ENCODE measurements at regions not wholly inside any gene's neighbourhood (a gene's known extent, or its start where the extent isn't known, plus 50 kb on each side); places are given as distances from the start of the nearest gene placed in this dataset.

DNA sequence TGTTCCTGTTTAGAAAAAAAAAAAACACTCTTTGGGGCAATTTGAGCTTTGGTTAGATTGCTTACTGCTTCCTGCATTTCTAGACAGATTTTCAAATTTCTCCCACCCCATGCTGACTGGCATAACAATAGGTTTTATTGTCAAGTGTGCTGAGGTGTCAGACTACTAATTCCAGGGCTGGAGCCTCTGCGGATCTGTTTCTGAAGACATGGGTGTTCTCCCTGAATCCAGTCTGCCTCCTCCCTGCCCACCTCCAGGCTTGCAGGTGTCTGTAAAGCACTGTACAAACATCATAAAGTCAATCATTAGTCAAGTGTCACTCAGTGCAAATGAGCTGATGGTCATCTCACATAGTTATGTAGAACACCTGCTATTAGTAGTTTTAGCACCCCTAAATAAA lies 292.4 kb downstream of the GATA3 start:
- TF ChIP-seq, protein P1, sequence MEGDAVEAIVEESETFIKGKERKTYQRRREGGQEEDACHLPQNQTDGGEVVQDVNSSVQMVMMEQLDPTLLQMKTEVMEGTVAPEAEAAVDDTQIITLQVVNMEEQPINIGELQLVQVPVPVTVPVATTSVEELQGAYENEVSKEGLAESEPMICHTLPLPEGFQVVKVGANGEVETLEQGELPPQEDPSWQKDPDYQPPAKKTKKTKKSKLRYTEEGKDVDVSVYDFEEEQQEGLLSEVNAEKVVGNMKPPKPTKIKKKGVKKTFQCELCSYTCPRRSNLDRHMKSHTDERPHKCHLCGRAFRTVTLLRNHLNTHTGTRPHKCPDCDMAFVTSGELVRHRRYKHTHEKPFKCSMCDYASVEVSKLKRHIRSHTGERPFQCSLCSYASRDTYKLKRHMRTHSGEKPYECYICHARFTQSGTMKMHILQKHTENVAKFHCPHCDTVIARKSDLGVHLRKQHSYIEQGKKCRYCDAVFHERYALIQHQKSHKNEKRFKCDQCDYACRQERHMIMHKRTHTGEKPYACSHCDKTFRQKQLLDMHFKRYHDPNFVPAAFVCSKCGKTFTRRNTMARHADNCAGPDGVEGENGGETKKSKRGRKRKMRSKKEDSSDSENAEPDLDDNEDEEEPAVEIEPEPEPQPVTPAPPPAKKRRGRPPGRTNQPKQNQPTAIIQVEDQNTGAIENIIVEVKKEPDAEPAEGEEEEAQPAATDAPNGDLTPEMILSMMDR (IDR thresholded peaks at IDR 0.05) = no peak
- TF ChIP-seq EZH2 (IDR thresholded peaks at IDR 0.05) (no peak), EZH2phosphoT487 (IDR thresholded peaks at IDR 0.05) (no peak)

All from neural progenitor cell (in vitro differentiated cells).